Spleen (tissue), 7 donors: ENCODE measurements at regions not wholly inside any gene's neighbourhood (a gene's known extent, or its start where the extent isn't known, plus 50 kb on each side); places are given as distances from the start of the nearest gene placed in this dataset.

Source experiments
- POLR2A ChIP-seq, 3 donors: fragments of 450-650 bp; IDR thresholded peaks; one replicate each; pipeline ENCODE4 v1.5.1; 2017; ENCODE audit warnings: antibody characterized with exemption in 3 of 3, mild to moderate bottlenecking in 1 of 3
- TF ChIP-seq, protein P1 (sequence below), 11 experiments: fragments of 200-600 bp in 7 of 11; fragments of 450-650 bp in 4 of 11; sonication (generic) in 4 of 11; IDR thresholded peaks in 8 of 11; conservative IDR thresholded peaks in 3 of 11; 1 replicate in 7 of 11; 2 replicates in 4 of 11; pipeline versions ENCODE4 v1.4.0 to v1.8.0; 2016 to 2021; ENCODE audit warnings: antibody characterized with exemption in 11 of 11, inconsistent platforms in 4 of 11, mild to moderate bottlenecking in 1 of 11
- donor health status: DM: no; HTN: no; CAD: no; lungs with moderate emphysema.
- donor health status: DM: no; HTN: no; CAD: no.
- donor health status: DM: no; HTN: no; CAD: no.

DNA sequence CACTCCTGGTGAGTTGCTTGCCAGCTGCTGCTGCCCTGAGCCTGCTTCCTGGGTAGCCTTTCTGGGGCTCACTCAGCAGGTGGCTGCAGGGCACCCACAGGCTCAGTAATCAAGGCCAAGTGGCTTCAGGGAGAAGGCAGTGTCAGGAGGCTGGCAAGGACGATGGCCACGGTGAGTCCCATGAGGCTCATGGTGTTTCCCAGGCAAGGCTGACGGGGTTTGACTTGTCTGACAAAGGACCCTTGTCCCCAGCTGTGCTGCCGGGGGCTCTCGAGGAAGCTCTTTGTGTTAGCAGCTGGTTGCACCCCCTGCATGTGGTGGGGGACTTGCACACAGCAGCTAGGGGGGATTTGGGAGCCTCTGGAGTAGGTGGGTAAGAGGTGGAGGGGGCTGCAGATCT lies 190.5 kb upstream of the C1orf174 start:
- TF ChIP-seq POLR2A (IDR thresholded peaks at IDR 0.05) = no peak
- TF ChIP-seq, protein P1, sequence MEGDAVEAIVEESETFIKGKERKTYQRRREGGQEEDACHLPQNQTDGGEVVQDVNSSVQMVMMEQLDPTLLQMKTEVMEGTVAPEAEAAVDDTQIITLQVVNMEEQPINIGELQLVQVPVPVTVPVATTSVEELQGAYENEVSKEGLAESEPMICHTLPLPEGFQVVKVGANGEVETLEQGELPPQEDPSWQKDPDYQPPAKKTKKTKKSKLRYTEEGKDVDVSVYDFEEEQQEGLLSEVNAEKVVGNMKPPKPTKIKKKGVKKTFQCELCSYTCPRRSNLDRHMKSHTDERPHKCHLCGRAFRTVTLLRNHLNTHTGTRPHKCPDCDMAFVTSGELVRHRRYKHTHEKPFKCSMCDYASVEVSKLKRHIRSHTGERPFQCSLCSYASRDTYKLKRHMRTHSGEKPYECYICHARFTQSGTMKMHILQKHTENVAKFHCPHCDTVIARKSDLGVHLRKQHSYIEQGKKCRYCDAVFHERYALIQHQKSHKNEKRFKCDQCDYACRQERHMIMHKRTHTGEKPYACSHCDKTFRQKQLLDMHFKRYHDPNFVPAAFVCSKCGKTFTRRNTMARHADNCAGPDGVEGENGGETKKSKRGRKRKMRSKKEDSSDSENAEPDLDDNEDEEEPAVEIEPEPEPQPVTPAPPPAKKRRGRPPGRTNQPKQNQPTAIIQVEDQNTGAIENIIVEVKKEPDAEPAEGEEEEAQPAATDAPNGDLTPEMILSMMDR (IDR thresholded peaks at IDR 0.05 in 8 of 11, conservative IDR thresholded peaks at IDR 0.05 in 3 of 11) = no peak
